MCF 10A (cell line): ENCODE measurements at regions not wholly inside any gene's neighbourhood (a gene's known extent, or its start where the extent isn't known, plus 50 kb on each side); places are given as distances from the start of the nearest gene placed in this dataset.

ENCODE experiments used
- BruUV-seq: library from RNA; stranded (reverse); fragments of 400-500 nt; replicated peaks from 2 replicates; lab custom pipeline; 2021; lab: Mats Ljungman, UMichigan
- CTCF ChIA-PET: fragments of 300-600 bp; sonication (Branson Sonifier 250); formaldehyde crosslinking; extraction: SDS; loops from one replicate; lab custom pipeline; 2021; ENCODE audit warnings: antibody characterized with exemption, inconsistent platforms; lab: Yijun Ruan, JAX
- POLR2A ChIA-PET: fragments of 300-600, 350-650 bp; sonication (Branson Sonifier 250); formaldehyde crosslinking; extraction: SDS; loops from one replicate; lab custom pipeline; 2020; ENCODE audit warnings: antibody characterized with exemption, inconsistent platforms; lab: Yijun Ruan, JAX
- DNase-seq: peaks from one replicate; pipeline ENCODE4 v3.0.0-alpha.2; 2018; ENCODE audit not compliant: unreplicated experiment
- H3K27ac Mint-ChIP-seq: one replicate; pipeline ENCODE4 v1.8.0; 2022; ENCODE audit warnings: mild to moderate bottlenecking, low read depth, mixed read lengths; ENCODE audit not compliant: unreplicated experiment
- H3K27me3 Mint-ChIP-seq: one replicate; pipeline ENCODE4 v1.8.0; 2022; ENCODE audit warnings: mixed read lengths; ENCODE audit not compliant: insufficient read depth, unreplicated experiment
- H3K36me3 Mint-ChIP-seq: one replicate; pipeline ENCODE4 v1.8.0; 2022; ENCODE audit warnings: mild to moderate bottlenecking, moderate library complexity, mixed read lengths; ENCODE audit not compliant: insufficient read depth, unreplicated experiment
- H3K4me1 Mint-ChIP-seq: one replicate; pipeline ENCODE4 v1.8.0; 2022; ENCODE audit warnings: mixed read lengths; ENCODE audit not compliant: insufficient read depth, unreplicated experiment
- H3K4me3 Mint-ChIP-seq: one replicate; pipeline ENCODE4 v1.8.0; 2022; ENCODE audit warnings: mild to moderate bottlenecking, moderate library complexity, mixed read lengths; ENCODE audit not compliant: unreplicated experiment
- H3K9me3 Mint-ChIP-seq: one replicate; pipeline ENCODE4 v1.8.0; 2022; ENCODE audit warnings: mixed read lengths; ENCODE audit not compliant: unreplicated experiment
- CTCF ChIP-seq: fragments of 200-600 bp; IDR thresholded peaks from one replicate; pipeline ENCODE4 v1.8.0; 2022; ENCODE audit warnings: antibody characterized with exemption, mild to moderate bottlenecking; ENCODE audit not compliant: unreplicated experiment
- intact Hi-C: fragments of 100-400 bp; cut with micrococcal nuclease; formaldehyde crosslinking; loops from 2 replicates; pipeline ENCODE4 v1.14.1; 2022

DNA sequence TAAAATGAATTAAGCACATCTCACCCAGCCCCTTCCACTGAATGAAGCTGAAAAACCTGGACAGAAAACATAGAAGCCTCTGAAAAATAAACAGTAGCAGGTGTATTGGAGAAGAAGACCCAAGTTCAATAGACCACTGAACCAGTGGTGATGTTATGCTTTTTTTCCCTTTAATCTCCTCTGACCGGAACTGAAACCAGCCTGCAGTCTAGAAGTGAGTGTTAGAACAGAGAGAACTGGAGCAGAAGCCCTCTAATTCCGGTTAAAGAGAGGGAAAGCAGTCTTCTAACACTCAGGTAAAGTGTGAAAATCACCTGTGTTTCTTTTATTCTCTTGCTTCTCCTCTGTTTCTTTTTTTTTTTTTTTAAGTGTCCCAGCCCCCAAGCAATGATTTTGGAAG is 83.5 kb upstream of the CCL21 start:
- intact Hi-C loops: no loop called here
- DNase-seq: no peak
- H3K9me3 Mint-ChIP-seq: no peaks in the 10 kb centered on the region
- ChIA-PET POLR2A (no interaction called here), CTCF (no interaction called here)
- H3K27ac Mint-ChIP-seq: no peak overlapping the region
- H3K27me3 Mint-ChIP-seq: peaks cover 85% of the 10 kb centered on the region
- no peak for TF ChIP-seq CTCF
- no peaks in the 10 kb centered on the region for H3K36me3 Mint-ChIP-seq
- BruUV-seq: no TSS peak
- no peaks in the 10 kb centered on the region for H3K4me1 Mint-ChIP-seq
- H3K4me3 Mint-ChIP-seq: no peak overlapping the region

DNA sequence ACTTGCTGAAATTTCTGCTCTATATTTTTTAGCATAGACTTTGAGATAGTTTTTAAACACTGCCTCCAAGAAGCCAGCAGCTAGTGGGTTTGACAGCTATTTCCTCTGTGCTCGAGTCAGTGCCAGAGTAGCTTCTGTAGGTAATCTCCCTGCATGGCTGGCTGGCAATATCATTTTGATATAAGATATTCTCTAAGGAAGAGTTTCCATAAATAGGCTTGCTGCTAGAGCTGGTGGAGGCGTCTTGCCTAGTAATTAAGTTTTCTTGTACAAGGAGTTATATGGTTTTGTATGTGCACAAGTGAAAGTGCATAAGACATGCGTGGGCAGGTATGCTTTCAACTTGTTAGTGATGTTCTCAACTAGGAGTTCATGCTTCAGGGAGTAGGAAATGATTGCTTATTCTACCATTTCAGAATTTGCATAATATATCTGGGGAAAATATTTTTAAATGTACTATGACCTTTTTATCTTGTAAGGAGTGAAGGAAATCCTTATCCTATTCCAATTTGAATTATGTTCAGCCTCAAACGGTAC is 74.1 kb upstream of the CCL21 start:
- ChIA-PET CTCF (interaction anchor here (1.4 kb wide), 1 partner anchor 12 kb away, joined by 3 read pairs; no protein-coding TSS in a partner anchor), POLR2A (no interaction called here)
- no peak for TF ChIP-seq CTCF
- Mint-ChIP-seq H3K27me3 (peaks cover 17% of the 10 kb centered on the region), H3K4me3 (no peak overlapping the region), H3K27ac (no peak overlapping the region), H3K4me1 (no peaks in the 10 kb centered on the region), H3K36me3 (no peaks in the 10 kb centered on the region), H3K9me3 (no peaks in the 10 kb centered on the region)
- DNase-seq: no peak
- BruUV-seq: no TSS peak
- intact Hi-C loops: no loop called here

DNA sequence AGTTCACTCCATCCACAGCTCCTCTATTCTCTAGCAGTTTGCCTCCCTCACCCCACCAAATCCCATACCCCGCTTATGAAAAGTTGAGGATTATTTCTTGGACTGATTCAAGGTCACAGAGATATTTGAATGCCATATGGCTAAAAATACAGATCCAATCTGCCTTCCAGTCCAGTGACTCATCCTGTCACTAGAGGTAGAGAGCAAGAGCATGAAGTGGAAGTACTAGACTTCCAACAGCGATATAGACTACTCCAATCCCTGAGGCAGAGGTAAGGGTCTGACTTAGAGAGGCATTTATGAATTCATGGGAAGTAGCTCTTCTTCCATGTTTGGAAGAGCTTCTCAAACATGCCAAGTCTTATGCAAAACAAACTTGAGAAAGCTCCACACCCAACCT is 72.4 kb upstream of the CCL21 start:
- Mint-ChIP-seq H3K36me3 (no peaks in the 10 kb centered on the region), H3K4me1 (no peaks in the 10 kb centered on the region), H3K27ac (no peak overlapping the region), H3K9me3 (no peaks in the 10 kb centered on the region), H3K27me3 (peaks cover 21% of the 10 kb centered on the region), H3K4me3 (no peak overlapping the region)
- intact Hi-C loops: no loop called here
- POLR2A ChIA-PET: no interaction called here
- DNase-seq: no peak
- no TSS peak for BruUV-seq
- CTCF ChIA-PET: no interaction called here
- no peak for TF ChIP-seq CTCF

GRCh38 chr9:34777666-34778065 is 67.7 kb upstream of the CCL21 start:
- CTCF ChIA-PET: interaction anchor here (0.6 kb wide), 1 partner anchor 608 kb away, joined by 3 read pairs; no protein-coding TSS in a partner anchor
- POLR2A ChIA-PET: no interaction called here
- Mint-ChIP-seq H3K9me3 (no peaks in the 10 kb centered on the region), H3K4me3 (no peak overlapping the region), H3K27ac (no peak overlapping the region), H3K27me3 (peaks cover 50% of the 10 kb centered on the region), H3K36me3 (no peaks in the 10 kb centered on the region), H3K4me1 (no peaks in the 10 kb centered on the region)
- intact Hi-C loops: no loop called here
- BruUV-seq: no TSS peak
- no peak for TF ChIP-seq CTCF
- DNase-seq: no peak
